Progenitor cell of endocrine pancreas (in vitro differentiated cells): ENCODE measurements at regions not wholly inside any gene's neighbourhood (a gene's known extent, or its start where the extent isn't known, plus 50 kb on each side); places are given as distances from the start of the nearest gene placed in this dataset.

ENCODE experiments used
- DNase-seq: peaks from one replicate; pipeline ENCODE4 v3.0.0; 2021; ENCODE audit warnings: low spot score; ENCODE audit not compliant: unreplicated experiment
- H3K27ac Mint-ChIP-seq: 2 replicates; pipeline ENCODE4 v1.8.0; 2021; ENCODE audit warnings: mild to moderate bottlenecking, moderate library complexity, mixed read lengths
- H3K27me3 Mint-ChIP-seq: 2 replicates; pipeline ENCODE4 v1.8.0; 2021; ENCODE audit warnings: mixed read lengths
- H3K36me3 Mint-ChIP-seq: 2 replicates; pipeline ENCODE4 v1.8.0; 2022; ENCODE audit warnings: mixed read lengths; ENCODE audit not compliant: insufficient read depth
- H3K4me1 Mint-ChIP-seq: 2 replicates; pipeline ENCODE4 v1.8.0; 2021; ENCODE audit warnings: low read depth, mixed read lengths
- H3K4me3 Mint-ChIP-seq: 2 replicates; pipeline ENCODE4 v1.8.0; 2021; ENCODE audit warnings: low read depth, mild to moderate bottlenecking, moderate library complexity, mixed read lengths
- H3K9me3 Mint-ChIP-seq: 2 replicates; pipeline ENCODE4 v1.8.0; 2021; ENCODE audit warnings: low read depth, mixed read lengths
- TF ChIP-seq, protein P1 (sequence below): fragments of 200-600 bp; sonication (generic); IDR thresholded peaks from one replicate; pipeline ENCODE4 v1.5.0; 2021; ENCODE audit warnings: antibody characterized with exemption, mild to moderate bottlenecking; ENCODE audit not compliant: unreplicated experiment

DNA sequence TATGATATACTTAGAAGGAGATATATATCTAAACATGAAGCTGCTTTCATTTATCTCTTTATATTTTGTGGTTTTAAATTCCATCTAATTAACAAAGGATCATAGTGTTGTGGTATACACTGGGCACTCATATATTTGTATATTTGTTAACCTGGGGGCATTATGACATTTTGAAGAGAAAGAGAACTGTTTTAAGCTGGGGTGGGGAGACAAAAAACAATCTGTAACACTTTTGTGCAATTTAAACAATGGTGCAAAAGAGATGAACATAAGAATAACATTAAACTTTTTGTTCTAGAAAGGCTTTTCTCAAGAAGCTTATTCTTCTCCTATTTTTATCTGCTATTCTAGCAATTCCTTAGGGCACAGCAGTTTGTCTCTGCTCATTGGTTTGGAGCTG lies 842.0 kb upstream of the CDH2 start:
- no peaks in the 10 kb centered on the region for H3K9me3 Mint-ChIP-seq
- DNase-seq = no peak
- peaks cover 3% of the 10 kb centered on the region for H3K4me1 Mint-ChIP-seq
- H3K27ac Mint-ChIP-seq = no peak overlapping the region
- TF ChIP-seq, protein P1, sequence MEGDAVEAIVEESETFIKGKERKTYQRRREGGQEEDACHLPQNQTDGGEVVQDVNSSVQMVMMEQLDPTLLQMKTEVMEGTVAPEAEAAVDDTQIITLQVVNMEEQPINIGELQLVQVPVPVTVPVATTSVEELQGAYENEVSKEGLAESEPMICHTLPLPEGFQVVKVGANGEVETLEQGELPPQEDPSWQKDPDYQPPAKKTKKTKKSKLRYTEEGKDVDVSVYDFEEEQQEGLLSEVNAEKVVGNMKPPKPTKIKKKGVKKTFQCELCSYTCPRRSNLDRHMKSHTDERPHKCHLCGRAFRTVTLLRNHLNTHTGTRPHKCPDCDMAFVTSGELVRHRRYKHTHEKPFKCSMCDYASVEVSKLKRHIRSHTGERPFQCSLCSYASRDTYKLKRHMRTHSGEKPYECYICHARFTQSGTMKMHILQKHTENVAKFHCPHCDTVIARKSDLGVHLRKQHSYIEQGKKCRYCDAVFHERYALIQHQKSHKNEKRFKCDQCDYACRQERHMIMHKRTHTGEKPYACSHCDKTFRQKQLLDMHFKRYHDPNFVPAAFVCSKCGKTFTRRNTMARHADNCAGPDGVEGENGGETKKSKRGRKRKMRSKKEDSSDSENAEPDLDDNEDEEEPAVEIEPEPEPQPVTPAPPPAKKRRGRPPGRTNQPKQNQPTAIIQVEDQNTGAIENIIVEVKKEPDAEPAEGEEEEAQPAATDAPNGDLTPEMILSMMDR = no peak
- H3K36me3 Mint-ChIP-seq = no peaks in the 10 kb centered on the region
- H3K4me3 Mint-ChIP-seq = no peak overlapping the region
- H3K27me3 Mint-ChIP-seq = no peaks in the 10 kb centered on the region

DNA sequence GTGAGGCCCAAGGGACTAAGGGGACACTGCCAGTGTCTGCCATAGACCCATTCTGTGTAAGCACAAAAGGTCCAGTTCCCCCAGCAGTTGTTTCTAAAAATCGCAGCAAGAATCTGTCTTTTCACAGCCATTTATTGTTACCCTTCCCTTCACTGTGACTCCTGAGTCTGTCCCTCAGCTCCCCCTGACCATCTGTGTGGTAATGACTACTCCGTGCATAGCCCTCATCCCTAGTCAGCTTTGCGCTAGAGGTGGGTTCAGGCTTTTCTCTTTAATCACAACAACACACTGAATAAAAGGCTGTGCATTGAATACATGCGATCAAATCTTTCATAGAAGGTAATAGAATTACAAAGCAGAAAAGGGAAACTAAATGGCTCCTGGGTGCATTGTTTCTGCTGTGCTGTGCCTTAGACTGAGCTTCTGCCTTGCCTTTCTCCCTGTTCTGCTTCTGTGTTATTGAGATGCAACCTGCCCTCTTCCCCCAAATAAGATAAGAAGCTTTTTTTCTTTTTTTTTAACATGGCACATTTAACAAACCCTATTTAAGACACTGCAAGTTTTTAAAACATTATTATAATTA lies 836.0 kb upstream of the CDH2 start:
- no peak for DNase-seq
- Mint-ChIP-seq H3K4me1 (no peaks in the 10 kb centered on the region), H3K27ac (no peak overlapping the region), H3K27me3 (no peaks in the 10 kb centered on the region), H3K4me3 (no peak overlapping the region), H3K9me3 (peaks cover 4% of the 10 kb centered on the region), H3K36me3 (no peaks in the 10 kb centered on the region)
- TF ChIP-seq, protein P1 = no peak

DNA sequence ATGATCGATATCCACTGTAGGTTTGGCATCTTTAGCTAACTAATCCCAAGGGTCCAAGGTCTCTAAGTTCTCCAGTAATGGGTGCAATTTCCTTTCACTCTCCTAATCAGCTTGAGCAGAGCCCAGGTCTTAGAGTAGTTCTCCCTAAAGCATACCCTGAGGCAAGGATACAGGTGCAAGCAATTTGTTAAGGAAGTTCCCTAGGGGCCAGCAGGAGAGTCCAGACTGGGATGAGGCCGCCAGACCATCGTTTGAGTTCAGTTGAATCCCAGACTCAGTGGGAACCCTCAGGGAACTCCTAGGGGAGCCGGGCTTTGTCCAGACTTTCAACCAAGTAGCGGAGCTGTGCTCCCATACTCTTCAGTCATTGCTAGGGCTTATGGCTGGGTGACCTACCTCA lies 835.4 kb upstream of the CDH2 start:
- DNase-seq = no peak
- TF ChIP-seq, protein P1 = no peak
- H3K27ac Mint-ChIP-seq = no peak overlapping the region
- no peak overlapping the region for H3K4me3 Mint-ChIP-seq
- no peaks in the 10 kb centered on the region for H3K36me3 Mint-ChIP-seq
- H3K4me1 Mint-ChIP-seq = no peaks in the 10 kb centered on the region
- peaks cover 6% of the 10 kb centered on the region for H3K9me3 Mint-ChIP-seq
- H3K27me3 Mint-ChIP-seq = no peaks in the 10 kb centered on the region

DNA sequence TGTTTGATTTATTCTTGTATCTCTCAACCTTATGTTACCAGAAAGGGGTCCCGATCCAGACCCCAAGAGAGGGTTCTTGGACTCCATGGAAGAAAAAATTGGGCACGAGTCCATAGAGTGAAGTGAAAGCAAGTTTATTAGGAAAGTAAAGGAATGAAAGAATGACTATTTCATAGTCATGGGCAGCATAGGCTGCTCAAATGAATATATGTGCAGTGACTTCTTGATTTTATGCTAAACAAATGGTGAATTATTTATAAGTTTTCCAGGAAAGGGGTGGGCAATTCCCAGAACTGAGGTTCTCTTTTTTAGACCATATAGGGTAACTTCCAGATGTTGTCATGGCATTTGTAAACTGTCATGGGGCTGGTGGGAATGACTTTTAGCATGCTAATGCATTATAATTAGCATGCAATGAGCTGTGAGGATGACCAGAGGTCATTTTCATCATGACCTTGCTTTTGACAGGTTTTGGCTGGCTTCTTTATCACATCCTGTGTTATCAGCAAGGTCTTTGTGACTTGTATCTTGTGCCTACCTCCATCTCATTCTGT lies 832.4 kb upstream of the CDH2 start:
- no peak overlapping the region for H3K27ac Mint-ChIP-seq
- no peaks in the 10 kb centered on the region for H3K36me3 Mint-ChIP-seq
- H3K4me3 Mint-ChIP-seq = no peak overlapping the region
- no peaks in the 10 kb centered on the region for H3K27me3 Mint-ChIP-seq
- no peak for DNase-seq
- TF ChIP-seq, protein P1 = no peak
- peaks cover 6% of the 10 kb centered on the region for H3K9me3 Mint-ChIP-seq
- peaks cover 12% of the 10 kb centered on the region for H3K4me1 Mint-ChIP-seq

DNA sequence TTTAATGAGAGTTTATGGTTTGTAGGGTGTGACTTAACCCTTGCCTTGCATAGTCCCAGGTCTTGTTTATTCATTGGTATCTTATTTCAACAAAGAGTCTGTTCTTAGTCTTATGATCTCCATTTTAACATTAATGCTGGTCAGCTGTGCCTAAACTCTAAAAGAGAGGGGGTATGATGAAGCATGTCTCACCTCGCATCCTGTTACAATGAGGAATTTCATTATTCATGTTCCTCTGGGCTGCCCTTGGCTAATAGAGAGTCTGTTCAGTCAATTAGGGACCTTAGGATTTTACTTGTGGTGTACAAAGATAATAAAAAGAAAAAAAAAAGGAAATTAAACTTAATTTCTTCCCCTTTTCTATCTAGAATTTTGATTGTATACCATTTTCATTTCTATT lies 831.9 kb upstream of the CDH2 start:
- TF ChIP-seq, protein P1 = no peak
- H3K27ac Mint-ChIP-seq = no peak overlapping the region
- no peak overlapping the region for H3K4me3 Mint-ChIP-seq
- DNase-seq = no peak
- peaks cover 6% of the 10 kb centered on the region for H3K9me3 Mint-ChIP-seq
- H3K36me3 Mint-ChIP-seq = no peaks in the 10 kb centered on the region
- H3K27me3 Mint-ChIP-seq = no peaks in the 10 kb centered on the region
- H3K4me1 Mint-ChIP-seq = peaks cover 17% of the 10 kb centered on the region
